IMR-90 (cell line): ENCODE measurements at regions not wholly inside any gene's neighbourhood (a gene's known extent, or its start where the extent isn't known, plus 50 kb on each side); places are given as distances from the start of the nearest gene placed in this dataset.

Source experiments
- NFE2L2 ChIP-seq: fragments of 150-350 bp; IDR thresholded peaks from 2 replicates; pipeline ENCODE4 v1.6.1; 2016; ENCODE audit warnings: low read depth, mild to moderate bottlenecking, low read length
- TF ChIP-seq, protein P1 (sequence below): conservative IDR thresholded peaks from 2 replicates; pipeline ENCODE4 v1.5.1; 2012; ENCODE audit warnings: mild to moderate bottlenecking, low read depth, low read length, improper control_type of control experiment

DNA sequence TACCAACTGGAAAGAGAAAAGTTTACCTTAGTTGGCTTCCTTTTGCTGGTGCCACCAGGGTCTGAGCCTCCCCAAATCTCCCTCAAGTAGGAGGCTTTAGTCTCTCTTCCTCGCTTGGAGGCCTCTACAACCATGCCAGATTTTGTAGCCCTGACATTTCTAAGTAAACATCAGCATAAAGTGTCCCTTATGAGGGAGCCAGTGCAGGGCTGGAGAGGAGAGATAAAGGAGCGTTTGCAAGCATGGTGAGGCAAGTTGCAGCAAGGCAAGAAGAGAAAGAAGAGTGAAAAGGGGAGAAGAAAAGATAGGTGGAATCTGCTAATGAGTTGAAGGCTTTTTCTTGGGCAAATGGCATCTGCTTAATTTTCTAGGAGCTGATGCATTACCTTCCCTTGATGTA is 82.7 kb upstream of the FNDC3B start:
- TF ChIP-seq NFE2L2 = no peak
- TF ChIP-seq, protein P1, sequence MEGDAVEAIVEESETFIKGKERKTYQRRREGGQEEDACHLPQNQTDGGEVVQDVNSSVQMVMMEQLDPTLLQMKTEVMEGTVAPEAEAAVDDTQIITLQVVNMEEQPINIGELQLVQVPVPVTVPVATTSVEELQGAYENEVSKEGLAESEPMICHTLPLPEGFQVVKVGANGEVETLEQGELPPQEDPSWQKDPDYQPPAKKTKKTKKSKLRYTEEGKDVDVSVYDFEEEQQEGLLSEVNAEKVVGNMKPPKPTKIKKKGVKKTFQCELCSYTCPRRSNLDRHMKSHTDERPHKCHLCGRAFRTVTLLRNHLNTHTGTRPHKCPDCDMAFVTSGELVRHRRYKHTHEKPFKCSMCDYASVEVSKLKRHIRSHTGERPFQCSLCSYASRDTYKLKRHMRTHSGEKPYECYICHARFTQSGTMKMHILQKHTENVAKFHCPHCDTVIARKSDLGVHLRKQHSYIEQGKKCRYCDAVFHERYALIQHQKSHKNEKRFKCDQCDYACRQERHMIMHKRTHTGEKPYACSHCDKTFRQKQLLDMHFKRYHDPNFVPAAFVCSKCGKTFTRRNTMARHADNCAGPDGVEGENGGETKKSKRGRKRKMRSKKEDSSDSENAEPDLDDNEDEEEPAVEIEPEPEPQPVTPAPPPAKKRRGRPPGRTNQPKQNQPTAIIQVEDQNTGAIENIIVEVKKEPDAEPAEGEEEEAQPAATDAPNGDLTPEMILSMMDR = no peak
